ENCODE measurements at regions not wholly inside any gene's neighbourhood (a gene's known extent, or its start where the extent isn't known, plus 50 kb on each side); places are given as distances from the start of the nearest gene placed in this dataset.

- FAIRE-seq, result no peak
- H2AFZ ChIP-seq (ENCODE audit: low read length), result 0 out of 2 replicates have a peak overlapping the region, but pooled peaks have one; percentile 34
These were observed 183.3 kb downstream of the EDN1 start for GRCh38 chr6:12473494-12473893.

More at GRCh38 chr6:12473494-12473893, 183.3 kb downstream of the EDN1 start:
- no peak for DNase-seq (ENCODE audit: low read depth in 1 of 2, low spot score in 2 of 2)
- WGBS, 2 experiments (ENCODE audit: extremely low coverage in 1 of 2, insufficient coverage in 1 of 2, insufficient read length in 1 of 2, insufficient replicate concordance in 2 of 2, low coverage in 1 of 2, low lambda C conversion rate in 2 of 2, missing lambda C conversion rate in 1 of 2), result 95% methylated on average over 1 of the region's 1 CpG; no CpG with 5 or more reads in 1 of the 2 experiments
- no peaks in the 10 kb centered on the region for H3K23me2 ChIP-seq (ENCODE audit: low read depth, low read length)
- H3K4me2 ChIP-seq (ENCODE audit: insufficient read depth in 1 of 2, low read depth in 2 of 2, low read length in 2 of 2), result peak overlapping the region in 1 of 2 experiments; percentile 8; a peak in 1 of 4 replicates
- no peak overlapping the region for H4K91ac ChIP-seq (replicated peaks; ENCODE audit: insufficient read length, low read length)
- H2BK12ac ChIP-seq (ENCODE audit: low read depth, low read length), result no peak overlapping the region
- no peaks in the 10 kb centered on the region for H4K20me1 ChIP-seq (replicated peaks in 1 of 2; ENCODE audit: control insufficient read depth in 1 of 2, insufficient read depth in 2 of 2, low read length in 2 of 2)
- H3K9me3 ChIP-seq (ENCODE audit: insufficient read depth in 2 of 2, low read depth in 1 of 2, low read length in 1 of 2), result no peaks in the 10 kb centered on the region
- peak overlapping the region; percentile 15 for H3K4ac ChIP-seq (replicated peaks; ENCODE audit: insufficient read length, low read depth, low read length)
- H3K79me1 ChIP-seq (ENCODE audit: low read depth, low read length), result no peaks in the 10 kb centered on the region
- H3K23ac ChIP-seq (ENCODE audit: insufficient read length), result no peak overlapping the region
- peak overlapping the region; percentile 94 for H2BK20ac ChIP-seq (ENCODE audit: low read length)
- H3K9ac ChIP-seq (replicated peaks in 1 of 4; ENCODE audit: extremely low read depth in 1 of 4, low read depth in 3 of 4, low read length in 3 of 4), result no peak overlapping the region
- H2BK15ac ChIP-seq (ENCODE audit: low read length), result no peak overlapping the region; the same call in 1 of the 2 replicates
- no peak overlapping the region for H4K5ac ChIP-seq (ENCODE audit: insufficient read length, low read depth, low read length)
- peaks cover 1 to 7% (median 6%) of the 10 kb centered on the region in 4 experiments; a peak in 4 of 7 replicates for H3K4me1 ChIP-seq (replicated peaks in 1 of 4; ENCODE audit: control insufficient read depth in 3 of 4, insufficient read depth in 4 of 4, low read length in 3 of 4)
- H3K36me3 ChIP-seq (ENCODE audit: control insufficient read depth in 2 of 4, insufficient read depth in 4 of 4, low read length in 3 of 4), result no peaks in the 10 kb centered on the region
- H3K79me2 ChIP-seq (ENCODE audit: control insufficient read depth in 1 of 2, insufficient read depth in 2 of 2, low read length in 2 of 2), result no peaks in the 10 kb centered on the region
- no peak overlapping the region for H4K8ac ChIP-seq (ENCODE audit: extremely low read depth, insufficient read depth, low read length)
- no peaks in the 10 kb centered on the region for H3K27me3 ChIP-seq (replicated peaks in 1 of 4; ENCODE audit: control insufficient read depth in 3 of 4, extremely low read depth in 1 of 4, insufficient read depth in 3 of 4, low read length in 3 of 4)
- peak overlapping the region; percentile 62; the same call in 1 of the 2 replicates for H3K18ac ChIP-seq (ENCODE audit: extremely low read depth, low read length)
- no peak overlapping the region for H2AK5ac ChIP-seq (ENCODE audit: low read depth, low read length)
- H3K14ac ChIP-seq (ENCODE audit: insufficient read length), result no peak overlapping the region
- peak overlapping the region; percentile 26; the same call in 1 of the 2 replicates for H2BK5ac ChIP-seq (ENCODE audit: low read depth, low read length)
- no peak overlapping the region for H3K27ac ChIP-seq (ENCODE audit: low read depth, low read length)
- ChIA-PET CTCF (ENCODE audit: partially characterized antibody) (interaction anchor here (2.0 kb wide), 1 partner anchor 9 kb away, joined by 12 read pairs; no protein-coding TSS in a partner anchor), POLR2A (ENCODE audit: partially characterized antibody) (no interaction called here)
- H3K56ac ChIP-seq (replicated peaks; ENCODE audit: insufficient read length, low read depth, low read length), result no peak overlapping the region
- no peak overlapping the region for H3K4me3 ChIP-seq (ENCODE audit: extremely low read depth in 1 of 4, insufficient read depth in 2 of 4, low read depth in 3 of 4, low read length in 4 of 4)
- no peak for TF ChIP-seq SAP30 (IDR thresholded peaks at IDR 0.05; ENCODE audit: insufficient read depth, insufficient replicate concordance, low read length)
- no peak for TF ChIP-seq ASH2L (IDR thresholded peaks at IDR 0.05; ENCODE audit: low read length)
- no peak for TF ChIP-seq CTBP2 (IDR thresholded peaks at IDR 0.05; ENCODE audit: borderline replicate concordance, insufficient read depth, insufficient read length, low read length)
- TF ChIP-seq CHD2 (IDR thresholded peaks at IDR 0.05; ENCODE audit: low read length), result no peak
- TF ChIP-seq GABPA (IDR thresholded peaks at IDR 0.05; ENCODE audit: borderline replicate concordance, insufficient read depth, low read length), result no peak
- no peak for TF ChIP-seq POLR2A (IDR thresholded peaks at IDR 0.05; ENCODE audit: control extremely low read depth in 1 of 2, low read depth in 2 of 2, low read length in 2 of 2)
- no peak for TF ChIP-seq USF2 (IDR thresholded peaks at IDR 0.05; ENCODE audit: low read length)
- TF ChIP-seq BCL11A (IDR thresholded peaks at IDR 0.05; ENCODE audit: low read depth in 2 of 2, low read length in 2 of 2), result no peak
- no peak for TF ChIP-seq SIN3A (conservative IDR thresholded peaks at IDR 0.05 in 1 of 2, IDR thresholded peaks at IDR 0.05 in 1 of 2; ENCODE audit: low read depth in 1 of 2, low read length in 2 of 2)
- no peak for TF ChIP-seq POU5F1 (IDR thresholded peaks at IDR 0.05; ENCODE audit: low read depth, low read length)
- no peak for TF ChIP-seq CHD1 (IDR thresholded peaks at IDR 0.05; ENCODE audit: low read depth, low read length)
- no peak for TF ChIP-seq PHF8 (conservative IDR thresholded peaks at IDR 0.05; ENCODE audit: low read depth, low read length)
- TF ChIP-seq HDAC6 (IDR thresholded peaks at IDR 0.05; ENCODE audit: low read depth, low read length), result no peak
- H2BK120ac ChIP-seq (replicated peaks; ENCODE audit: low read depth, low read length), result no peak overlapping the region

All from H1 (cell line).